Endometrial microvascular endothelial cells (primary cell): ENCODE measurements at regions not wholly inside any gene's neighbourhood (a gene's known extent, or its start where the extent isn't known, plus 50 kb on each side); places are given as distances from the start of the nearest gene placed in this dataset.

Source experiments
- in situ Hi-C: cut with HindIII; loops from 2 replicates; pipeline ENCODE4 v1.10.0; 2017; ENCODE audit warnings: low sequenced_read_pairs, low pct_unique_long_range_greater_than_20kb; ENCODE audit errors: inconsistent ontology term

DNA sequence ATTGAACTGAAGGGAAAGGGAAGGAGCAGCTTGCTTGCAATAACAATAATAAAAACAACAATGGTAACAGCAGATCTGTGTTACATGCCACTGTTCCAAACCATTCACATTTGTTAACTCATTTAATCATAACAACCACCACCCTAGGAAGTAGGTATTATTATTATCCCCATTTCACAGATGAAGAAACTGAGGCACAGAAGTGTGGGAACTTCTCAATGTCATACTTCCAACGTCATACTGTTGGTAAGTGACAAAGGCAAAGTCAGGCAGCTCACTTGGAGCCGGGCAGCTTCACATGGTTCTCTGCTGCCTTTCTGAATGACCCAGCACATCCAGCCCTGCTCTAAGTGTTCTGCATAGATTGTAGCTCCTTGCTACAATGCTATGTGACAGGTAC is 72.6 kb downstream of the FOXD1 start:
- in situ Hi-C loops, result no loop called here

GRCh38 chr5:73375191-73375545 is 73.4 kb downstream of the FOXD1 start:
- in situ Hi-C loops, result no loop called here

DNA sequence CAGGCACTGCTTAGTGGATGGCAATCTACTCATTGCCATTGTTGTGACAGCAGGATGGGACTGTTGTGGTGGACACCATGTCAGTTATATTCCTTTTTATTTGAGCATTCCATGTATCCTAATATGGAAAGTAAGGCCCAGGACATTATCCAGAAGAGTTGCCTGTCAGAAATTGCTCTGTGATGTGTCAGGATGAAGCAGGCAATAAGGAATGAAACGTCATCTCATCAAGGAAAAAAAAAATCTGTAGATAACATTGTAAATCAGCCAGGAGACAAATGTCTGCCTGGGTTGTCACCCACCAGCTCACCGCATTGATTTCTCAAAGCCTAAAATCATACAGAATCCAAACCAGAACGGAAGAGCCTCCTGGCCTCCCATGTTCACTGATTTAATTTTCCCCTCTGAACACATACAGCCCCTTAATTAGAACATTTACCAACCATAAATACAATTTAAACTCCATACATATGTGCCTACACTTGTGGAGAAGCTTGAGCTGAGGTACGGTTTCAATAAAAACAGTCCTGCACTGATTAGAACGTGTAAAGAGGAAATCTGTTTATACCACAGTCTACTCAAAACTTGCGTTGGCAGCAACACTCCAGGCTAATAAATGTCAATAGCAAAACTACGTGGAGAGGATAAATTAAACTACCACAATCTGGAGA is 73.9 kb downstream of the FOXD1 start:
- in situ Hi-C loops, result no loop called here

- in situ Hi-C loops, result no loop called here
These were observed 74.6 kb downstream of the FOXD1 start for GRCh38 chr5:73373814-73374510.

DNA sequence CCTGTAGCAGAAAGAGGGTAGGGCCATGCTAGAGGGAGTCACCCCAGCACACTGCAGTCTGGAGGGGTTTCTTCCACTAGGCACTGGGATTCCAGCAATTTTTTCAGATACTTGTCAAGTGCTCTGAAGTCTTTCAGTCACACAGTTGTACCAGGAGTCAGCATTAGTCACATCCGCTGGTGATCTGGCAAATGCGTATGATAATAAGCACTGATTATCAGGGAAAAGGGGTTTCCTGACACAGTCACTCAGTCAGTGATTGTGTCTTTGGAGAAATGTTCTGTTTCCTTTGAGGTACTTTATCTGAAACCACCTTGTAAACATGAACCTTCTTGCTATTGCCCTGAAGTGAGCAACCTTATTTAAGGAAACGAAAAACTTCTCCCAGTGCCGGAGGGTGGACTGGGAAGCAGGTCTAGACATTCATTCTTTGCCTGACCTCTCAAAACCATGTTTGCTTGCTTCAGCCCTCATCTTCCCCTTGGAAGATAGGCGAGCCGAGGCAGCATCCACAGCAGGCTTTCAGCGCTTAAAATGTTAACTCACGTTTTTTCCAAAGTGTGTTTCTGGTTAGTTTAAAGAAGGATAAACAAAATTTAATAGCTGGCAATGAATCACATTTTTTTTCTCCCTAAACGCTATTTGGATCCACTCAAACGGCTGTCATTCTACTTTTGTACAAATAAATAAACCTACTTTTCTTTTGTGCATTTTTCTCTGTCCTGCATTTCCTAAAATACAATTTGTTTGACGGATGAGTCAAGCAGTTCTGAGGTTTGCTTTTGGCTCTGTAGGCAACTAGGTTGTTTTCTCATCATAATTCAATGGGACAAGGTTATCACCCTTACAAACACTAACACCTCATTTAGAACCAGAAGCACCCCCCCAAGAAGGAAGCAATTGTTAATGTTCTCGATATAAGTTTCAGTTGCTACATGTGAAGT is 77.7 kb downstream of the FOXD1 start:
- in situ Hi-C loops, result no loop called here

- in situ Hi-C loops, result no loop called here
These were observed 78.5 kb downstream of the FOXD1 start for GRCh38 chr5:73370095-73370494.

GRCh38 chr5:73369278-73369677 is 79.3 kb downstream of the FOXD1 start:
- in situ Hi-C loops, result no loop called here

- in situ Hi-C loops, result no loop called here
These were observed 80.9 kb downstream of the FOXD1 start for GRCh38 chr5:73367650-73368049.

DNA sequence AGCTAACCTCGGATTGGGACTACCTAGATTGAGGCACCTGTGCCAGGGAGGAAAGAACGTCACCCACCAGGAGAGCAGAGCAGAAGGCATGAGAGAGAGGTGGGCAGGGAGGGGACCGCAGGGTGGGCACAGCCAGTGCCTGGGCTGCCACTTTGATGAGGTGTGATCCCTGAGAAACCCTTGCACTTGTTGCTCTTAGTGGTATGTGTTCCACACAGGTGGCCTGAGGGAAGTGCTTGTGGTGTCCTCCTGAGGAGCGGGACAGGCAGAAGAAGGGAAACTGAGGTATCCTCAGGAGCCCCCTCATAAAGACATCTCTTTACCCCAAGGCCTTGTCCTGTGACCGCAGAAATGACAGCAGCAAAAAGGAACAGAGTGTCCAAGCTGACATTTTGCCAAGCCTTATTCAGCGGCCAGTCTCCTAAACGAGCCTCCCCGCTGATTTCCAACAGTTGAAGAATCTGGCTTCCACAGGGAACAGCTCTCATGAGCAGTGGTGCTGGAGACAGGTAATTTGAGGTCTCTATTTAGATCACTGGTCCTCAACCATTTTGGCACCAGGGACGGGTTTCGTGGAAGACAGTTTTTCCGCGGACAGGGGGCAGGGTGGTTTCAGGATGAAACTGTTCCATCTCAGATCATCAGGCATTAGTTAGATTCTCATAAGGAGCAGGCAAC is 82.4 kb downstream of the FOXD1 start:
- in situ Hi-C loops, result no loop called here

DNA sequence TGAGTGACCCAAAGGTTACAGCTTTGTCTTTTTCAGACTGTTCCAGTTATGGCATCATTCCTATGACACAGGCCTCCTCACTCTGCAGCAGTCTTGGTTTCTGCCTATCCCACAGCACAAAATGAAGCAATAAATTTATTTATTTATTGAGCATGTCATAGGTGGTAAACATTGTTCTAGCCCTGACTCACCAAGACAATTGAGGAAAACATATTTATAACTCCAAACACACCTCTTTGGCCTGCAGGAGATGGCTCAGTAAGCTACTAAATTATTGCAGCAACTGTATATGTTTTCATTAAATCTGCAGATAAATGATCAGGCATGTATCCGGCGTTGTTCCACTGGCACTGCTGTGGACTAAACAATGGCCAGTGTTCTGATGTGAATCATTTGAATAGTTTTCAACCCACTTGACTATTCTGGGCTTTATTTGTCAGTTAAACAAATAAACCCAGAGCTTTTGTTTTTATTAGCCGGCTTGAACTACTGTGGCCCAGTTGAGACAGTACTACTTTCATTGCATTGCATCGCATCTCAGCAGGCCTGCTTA is 83.2 kb downstream of the FOXD1 start:
- in situ Hi-C loops, result no loop called here

DNA sequence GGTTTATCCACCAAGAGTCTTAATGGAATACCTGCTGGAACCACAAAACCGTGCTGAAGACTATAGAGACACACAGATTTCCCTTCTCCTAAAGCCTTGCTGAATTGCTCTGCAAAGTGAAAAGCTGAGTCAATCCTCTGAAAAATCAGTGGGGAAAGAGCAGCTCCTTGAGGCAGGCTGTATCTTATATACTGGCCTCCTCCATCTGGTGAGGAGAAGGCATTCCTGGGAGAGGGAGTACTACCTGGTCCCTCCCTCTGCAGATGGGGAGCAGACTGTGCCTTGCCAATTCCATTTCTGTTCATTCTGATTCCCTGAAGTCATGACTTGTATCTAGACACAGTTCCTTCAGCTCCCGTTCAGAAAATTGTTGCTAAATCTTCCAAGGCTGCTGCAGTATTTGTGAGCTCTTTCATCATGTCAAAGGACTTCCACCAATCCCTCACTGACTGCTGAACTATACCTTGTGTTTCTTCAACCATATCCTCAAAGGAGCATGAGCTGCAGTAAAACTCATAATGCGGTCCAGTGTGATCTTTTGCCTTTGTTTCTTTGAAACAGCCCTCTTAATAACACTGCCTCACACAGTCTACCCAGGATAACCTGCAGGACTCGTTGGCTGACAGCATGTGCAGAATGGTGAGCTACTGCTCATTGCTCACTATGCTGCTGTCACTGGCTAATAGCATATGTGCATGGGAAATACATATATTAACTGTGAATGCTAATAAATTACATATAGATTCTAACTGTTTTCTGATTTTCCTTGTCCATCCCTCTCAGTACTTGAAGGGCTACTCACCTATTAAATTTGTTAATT is 84.5 kb downstream of the FOXD1 start:
- in situ Hi-C loops, result no loop called here

- in situ Hi-C loops, result no loop called here
These were observed 89.2 kb downstream of the FOXD1 start for GRCh38 chr5:73359395-73359794.

- in situ Hi-C loops, result no loop called here
These were observed 90.2 kb downstream of the FOXD1 start for GRCh38 chr5:73358366-73358765.

GRCh38 chr5:73357576-73357975 is 91.0 kb downstream of the FOXD1 start:
- in situ Hi-C loops, result no loop called here

GRCh38 chr5:73355108-73355507 is 93.5 kb downstream of the FOXD1 start:
- in situ Hi-C loops, result no loop called here

DNA sequence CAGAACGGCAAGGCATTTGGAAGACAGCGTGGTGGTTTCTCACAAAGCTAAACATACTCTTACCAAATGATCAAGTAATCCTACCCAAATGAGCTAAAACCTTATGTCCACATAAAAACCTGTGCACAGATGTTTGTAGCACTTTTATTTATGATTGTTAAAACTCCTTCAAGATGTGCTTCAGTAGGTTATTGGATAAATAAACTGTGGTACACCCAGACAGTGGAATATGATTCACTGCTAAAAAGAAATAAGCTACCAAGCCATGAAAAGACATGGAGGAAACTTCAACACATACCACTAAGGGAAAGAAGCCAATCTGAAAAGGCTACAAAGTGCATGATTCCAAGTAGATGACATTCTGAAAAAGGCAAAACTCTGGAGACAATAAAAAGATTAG is 94.2 kb downstream of the FOXD1 start:
- in situ Hi-C loops, result no loop called here

DNA sequence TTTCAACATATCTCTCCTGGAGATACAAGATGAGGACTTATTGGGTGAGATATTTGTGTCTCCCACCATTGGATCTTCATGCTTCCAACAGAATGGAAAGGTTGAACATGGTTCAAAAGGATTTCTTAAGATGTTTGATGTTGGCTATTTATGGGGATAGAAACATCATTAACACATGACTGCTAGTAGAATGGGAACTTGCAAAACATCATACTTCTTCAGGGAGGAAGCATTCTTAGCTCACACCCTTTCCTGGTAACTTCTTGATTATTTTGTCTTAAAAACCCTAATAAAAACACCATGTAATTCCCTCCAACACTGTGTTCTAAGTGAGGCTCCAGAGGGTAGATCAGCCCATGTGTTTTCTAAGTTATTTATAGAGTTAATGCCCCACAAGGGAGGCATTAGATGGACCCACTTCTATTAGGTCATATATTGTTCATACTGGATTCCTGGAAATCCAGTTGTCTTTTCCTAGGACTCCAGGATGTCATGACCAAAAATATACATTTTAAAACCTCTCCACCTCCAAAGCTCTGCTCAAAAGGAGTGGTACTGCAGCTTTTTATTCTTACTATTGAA is 95.8 kb downstream of the FOXD1 start:
- in situ Hi-C loops, result no loop called here

DNA sequence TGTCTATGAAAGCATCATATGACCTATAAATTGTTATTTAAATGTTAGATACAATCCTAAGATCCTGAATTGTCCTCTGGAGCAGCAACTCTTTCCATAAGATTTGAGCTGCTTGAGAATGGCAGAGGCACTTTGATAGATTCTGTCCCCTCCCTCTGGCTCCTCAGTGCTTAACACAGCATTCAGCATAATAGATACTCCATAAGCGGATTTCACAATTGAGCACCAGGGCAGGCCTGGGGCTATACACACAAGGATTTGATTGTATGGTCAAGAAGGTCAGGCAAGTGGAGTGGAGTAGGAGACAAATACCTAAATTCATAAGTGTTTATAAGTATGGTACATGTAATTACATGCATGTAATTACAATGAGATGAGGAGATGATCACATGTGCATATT is 96.3 kb downstream of the FOXD1 start:
- in situ Hi-C loops, result no loop called here
